K562 (cell line): ENCODE measurements at regions not wholly inside any gene's neighbourhood (a gene's known extent, or its start where the extent isn't known, plus 50 kb on each side); places are given as distances from the start of the nearest gene placed in this dataset.

Experiments
- ATAC-seq: fragments of 200-7000 bp; cut with Tn5 transposase; 3 replicates; pipeline ENCODE4 v1.9.1; 2020; ENCODE audit warnings: moderate library complexity
- BruUV-seq: library from RNA; stranded (reverse); fragments of 400-500 nt; replicated peaks from 2 replicates; lab custom pipeline; 2021; lab: Mats Ljungman, UMichigan
- CTCF ChIA-PET: fragments of 300-600 bp; formaldehyde crosslinking; extraction: SDS; loops from one replicate; lab custom pipeline; 2021; ENCODE audit warnings: low intra/inter-chr PET ratio; lab: Yijun Ruan, JAX
- POLR2A ChIA-PET: fragments of 300-600, 350-650 bp; sonication (Branson Sonifier 250); formaldehyde crosslinking; extraction: SDS; loops from one replicate; lab custom pipeline; 2021; ENCODE audit warnings: antibody characterized with exemption, inconsistent platforms; lab: Yijun Ruan, JAX
- DNase-seq, 4 experiments: peaks; one replicate each; pipeline versions ENCODE4 v3.0.0 to v3.0.0-alpha.2; 2011 to 2018; ENCODE audit warnings: low spot score in 3 of 4, mixed read lengths in 3 of 4; ENCODE audit errors: extremely low read depth in 1 of 4
- FAIRE-seq: peaks from 2 replicates; lab custom pipeline; 2011; peaks lifted over from hg19 to GRCh38; lab: Jason Lieb, UNC
- H2AFZ ChIP-seq: 2 replicates; pipeline ENCODE4 v1.6.0; 2011; ENCODE audit warnings: low read depth, low read length, control low read depth, inconsistent platforms
- H3K27ac ChIP-seq: fragments of 200-600 bp; 3 replicates; pipeline ENCODE4 v1.8.0; 2011; ENCODE audit warnings: low read depth, mild to moderate bottlenecking, control low read depth, inconsistent platforms, low read length, moderate library complexity, mixed read lengths; ENCODE audit errors: extremely low read depth
- H3K27me3 ChIP-seq, 2 experiments: fragments of 300-600 bp in 1 of 2; 2 replicates in 1 of 2; 3 replicates in 1 of 2; pipeline versions ENCODE4 v1.6.0 to v1.8.0; 2011; ENCODE audit warnings: inconsistent platforms in 2 of 2, low read length in 2 of 2, mild to moderate bottlenecking in 1 of 2, mixed read lengths in 1 of 2, moderate library complexity in 1 of 2; ENCODE audit not compliant: control insufficient read depth in 2 of 2, insufficient read depth in 2 of 2
- H3K36me3 ChIP-seq: fragments of 300-600 bp; 3 replicates; pipeline ENCODE4 v1.8.0; 2011; ENCODE audit warnings: mild to moderate bottlenecking, low read length, inconsistent platforms; ENCODE audit not compliant: control insufficient read depth, insufficient read depth
- H3K4me1 ChIP-seq, 2 experiments: fragments of 200-600 bp in 1 of 2; replicated peaks in 1 of 2; 2 replicates in 1 of 2; 3 replicates in 1 of 2; pipeline versions ENCODE4 v1.5.1 to v1.8.0; 2011; ENCODE audit warnings: inconsistent platforms in 2 of 2, low read length in 2 of 2, mild to moderate bottlenecking in 1 of 2, mixed read lengths in 1 of 2, moderate library complexity in 1 of 2; ENCODE audit not compliant: control insufficient read depth in 2 of 2, insufficient read depth in 2 of 2
- H3K4me2 ChIP-seq: 2 replicates; pipeline ENCODE4 v1.6.1; 2011; ENCODE audit warnings: low read length, control low read depth, inconsistent platforms, mixed read lengths; ENCODE audit not compliant: insufficient read depth
- H3K4me3 ChIP-seq: fragments of 200-600 bp; sonication (generic), shearing (Covaris generic); 2 replicates; pipeline ENCODE4 v1.5.1; 2016; ENCODE audit warnings: control low read depth, inconsistent platforms
- H3K79me2 ChIP-seq: fragments of 200-600 bp; 3 replicates; pipeline ENCODE4 v1.8.0; 2011; ENCODE audit warnings: low read length, inconsistent platforms; ENCODE audit not compliant: control insufficient read depth, insufficient read depth
- H3K9ac ChIP-seq, 2 experiments: 2 replicates each; pipeline versions ENCODE4 v1.6.0 to v1.6.1; 2011; ENCODE audit warnings: low read depth in 2 of 2, low read length in 2 of 2, control low read depth in 1 of 2, inconsistent platforms in 1 of 2, mild to moderate bottlenecking in 1 of 2, mixed read lengths in 1 of 2; ENCODE audit not compliant: insufficient read depth in 1 of 2
- H3K9me1 ChIP-seq: one replicate; pipeline ENCODE4 v1.6.0; 2011; ENCODE audit warnings: inconsistent platforms, mild to moderate bottlenecking, low read length, moderate library complexity; ENCODE audit not compliant: control insufficient read depth, insufficient read depth
- H3K9me3 ChIP-seq: replicated peaks from 2 replicates; pipeline ENCODE4 v1.5.1; 2011; ENCODE audit warnings: low read depth, low read length, inconsistent platforms; ENCODE audit not compliant: control insufficient read depth, insufficient read depth
- H4K20me1 ChIP-seq: replicated peaks from 2 replicates; pipeline ENCODE4 v1.6.1; 2011; ENCODE audit warnings: low read length, inconsistent platforms, mixed read lengths; ENCODE audit not compliant: control insufficient read depth, insufficient read depth
- EP400 ChIP-seq: fragments of 450-650 bp; IDR thresholded peaks from 2 replicates; pipeline ENCODE4 v1.6.1; 2017; ENCODE audit warnings: antibody characterized with exemption, mild to moderate bottlenecking, moderate library complexity
- GTF2A2 ChIP-seq: IDR thresholded peaks from 2 replicates; pipeline ENCODE4 v1.6.1; 2016; ENCODE audit warnings: mild to moderate bottlenecking, missing genetic modification characterization, missing compliant biosample characterization
- JUNB ChIP-seq: fragments of 450-650 bp; formaldehyde crosslinking; conservative IDR thresholded peaks from 2 replicates; pipeline ENCODE4 v1.4.0; 2020; ENCODE audit warnings: mild to moderate bottlenecking
- MEF2D ChIP-seq: conservative IDR thresholded peaks from 2 replicates; pipeline ENCODE4 v1.6.1; 2016; ENCODE audit warnings: low read depth, missing genetic modification characterization, missing compliant biosample characterization
- NCOA1 ChIP-seq: fragments of 450-650 bp; IDR thresholded peaks from 2 replicates; pipeline ENCODE4 v1.6.1; 2016; ENCODE audit warnings: low read depth
- SMAD3 ChIP-seq: fragments of 450-650 bp; formaldehyde crosslinking; conservative IDR thresholded peaks from 2 replicates; pipeline ENCODE4 v1.4.0; 2020; ENCODE audit warnings: mild to moderate bottlenecking
- SMARCA5 ChIP-seq: fragments of 450-650 bp; IDR thresholded peaks from 2 replicates; pipeline ENCODE4 v1.6.1; 2016
- SMARCB1 ChIP-seq: IDR thresholded peaks from 2 replicates; pipeline ENCODE4 v1.6.1; 2011; ENCODE audit warnings: improper control_type of control experiment, low read depth; ENCODE audit not compliant: insufficient read length
- ZBTB1 ChIP-seq: sonication (generic); formaldehyde crosslinking; IDR thresholded peaks from 2 replicates; pipeline ENCODE4 v1.8.1; 2023; ENCODE audit warnings: missing genetic modification reagents, low read depth, mild to moderate bottlenecking, borderline replicate concordance
- ZBTB17 ChIP-seq: fragments of 450-650 bp; formaldehyde crosslinking; IDR thresholded peaks from 2 replicates; pipeline ENCODE4 v1.4.0; 2020; ENCODE audit warnings: mild to moderate bottlenecking
- ZNF347 ChIP-seq: fragments of 450-650 bp; formaldehyde crosslinking; IDR thresholded peaks from 2 replicates; pipeline ENCODE4 v1.4.0; 2020; ENCODE audit warnings: low read depth, mild to moderate bottlenecking, moderate library complexity
- ZNF780A ChIP-seq: fragments of 250-450 bp; sonication (Bioruptor Pico); IDR thresholded peaks from 2 replicates; pipeline ENCODE4 v1.5.0; 2021; ENCODE audit warnings: mild to moderate bottlenecking
- WGBS: fragments of 100-300 bp; shearing (Covaris generic); methylation state at CpG from one replicate; pipeline ENCODE4 v1.1.6; 2016; ENCODE audit warnings: low coverage, mixed read lengths; ENCODE audit not compliant: insufficient coverage; ENCODE audit errors: missing lambda C conversion rate; 5-methylcytosine and 5-hydroxymethylcytosine counted together
- in situ Hi-C: fragments of 300-500 bp; cut with MboI; formaldehyde crosslinking; loops from 4 replicates; pipeline ENCODE4 v1.15.0; 2018; ENCODE audit warnings: inconsistent platforms, mixed read lengths
- intact Hi-C: fragments of 100-400 bp; cut with micrococcal nuclease; formaldehyde crosslinking; loops from 2 replicates; pipeline ENCODE4 v1.14.2; 2022
- TF ChIP-seq, protein P1 (sequence below): fragments of 200-800 bp; sonication (Bioruptor generic); IDR thresholded peaks from 2 replicates; pipeline ENCODE4 v1.6.1; 2017; ENCODE audit warnings: missing genetic modification characterization, missing compliant biosample characterization
- TF ChIP-seq, protein P2 (sequence below): sonication (generic); formaldehyde crosslinking; IDR thresholded peaks from 2 replicates; pipeline ENCODE4 v1.8.0; 2022; ENCODE audit warnings: mild to moderate bottlenecking, missing genetic modification reagents
- TF ChIP-seq, protein P3 (sequence below): fragments of 250-450 bp; sonication (Bioruptor Pico); IDR thresholded peaks from 2 replicates; pipeline ENCODE4 v1.5.0; 2021; ENCODE audit warnings: mild to moderate bottlenecking, borderline replicate concordance
- TF ChIP-seq, protein P4 (sequence below): fragments of 450-650 bp; formaldehyde crosslinking; IDR thresholded peaks from 2 replicates; pipeline ENCODE4 v1.4.0; 2020; ENCODE audit warnings: mild to moderate bottlenecking, mixed read lengths

DNA sequence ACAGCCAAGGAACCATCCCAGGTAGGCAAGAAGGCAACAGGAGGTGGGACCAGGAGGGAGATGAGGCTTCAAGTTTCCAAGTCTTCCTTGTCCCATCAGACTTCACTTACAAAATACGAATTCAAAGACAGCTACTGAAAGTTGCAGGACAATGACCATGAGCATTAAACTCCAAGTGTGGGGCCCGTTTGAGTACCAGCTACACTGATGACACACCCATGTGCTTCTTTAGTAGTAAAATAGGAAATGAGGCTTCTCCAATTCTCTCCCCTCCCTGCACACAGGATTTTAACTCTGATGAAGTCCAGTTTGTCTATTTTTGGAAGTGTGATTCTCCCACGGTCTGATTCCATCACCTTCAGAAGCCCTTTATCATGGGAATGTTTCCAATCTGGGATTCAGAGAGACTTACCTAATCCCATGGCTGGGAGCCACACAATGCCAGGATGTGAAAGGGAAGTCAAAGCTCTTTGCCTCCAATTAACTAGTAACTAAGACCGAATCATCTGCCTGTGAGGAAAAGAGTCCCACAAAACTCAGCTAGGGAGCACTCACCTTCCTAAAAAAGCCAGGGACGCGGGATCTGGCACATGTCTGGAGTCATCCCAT is 222.8 kb upstream of the MSX2 start:
- FAIRE-seq, result no peak
- H3K4me1 ChIP-seq, result no peaks in the 10 kb centered on the region; a peak in 1 of 5 replicates
- no peak for TF ChIP-seq SMARCB1
- TF ChIP-seq MEF2D (tag), result no peak
- TF ChIP-seq, protein P1, sequence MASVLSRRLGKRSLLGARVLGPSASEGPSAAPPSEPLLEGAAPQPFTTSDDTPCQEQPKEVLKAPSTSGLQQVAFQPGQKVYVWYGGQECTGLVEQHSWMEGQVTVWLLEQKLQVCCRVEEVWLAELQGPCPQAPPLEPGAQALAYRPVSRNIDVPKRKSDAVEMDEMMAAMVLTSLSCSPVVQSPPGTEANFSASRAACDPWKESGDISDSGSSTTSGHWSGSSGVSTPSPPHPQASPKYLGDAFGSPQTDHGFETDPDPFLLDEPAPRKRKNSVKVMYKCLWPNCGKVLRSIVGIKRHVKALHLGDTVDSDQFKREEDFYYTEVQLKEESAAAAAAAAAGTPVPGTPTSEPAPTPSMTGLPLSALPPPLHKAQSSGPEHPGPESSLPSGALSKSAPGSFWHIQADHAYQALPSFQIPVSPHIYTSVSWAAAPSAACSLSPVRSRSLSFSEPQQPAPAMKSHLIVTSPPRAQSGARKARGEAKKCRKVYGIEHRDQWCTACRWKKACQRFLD, result no peak
- no peak for TF ChIP-seq SMARCA5
- no peak for TF ChIP-seq EP400
- TF ChIP-seq ZBTB17 (CRISPR knock-in tag), result no peak
- TF ChIP-seq GTF2A2 (tag), result no peak
- TF ChIP-seq, protein P2, sequence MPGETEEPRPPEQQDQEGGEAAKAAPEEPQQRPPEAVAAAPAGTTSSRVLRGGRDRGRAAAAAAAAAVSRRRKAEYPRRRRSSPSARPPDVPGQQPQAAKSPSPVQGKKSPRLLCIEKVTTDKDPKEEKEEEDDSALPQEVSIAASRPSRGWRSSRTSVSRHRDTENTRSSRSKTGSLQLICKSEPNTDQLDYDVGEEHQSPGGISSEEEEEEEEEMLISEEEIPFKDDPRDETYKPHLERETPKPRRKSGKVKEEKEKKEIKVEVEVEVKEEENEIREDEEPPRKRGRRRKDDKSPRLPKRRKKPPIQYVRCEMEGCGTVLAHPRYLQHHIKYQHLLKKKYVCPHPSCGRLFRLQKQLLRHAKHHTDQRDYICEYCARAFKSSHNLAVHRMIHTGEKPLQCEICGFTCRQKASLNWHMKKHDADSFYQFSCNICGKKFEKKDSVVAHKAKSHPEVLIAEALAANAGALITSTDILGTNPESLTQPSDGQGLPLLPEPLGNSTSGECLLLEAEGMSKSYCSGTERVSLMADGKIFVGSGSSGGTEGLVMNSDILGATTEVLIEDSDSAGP (CRISPR knock-in tag), result no peak
- TF ChIP-seq, protein P3, sequence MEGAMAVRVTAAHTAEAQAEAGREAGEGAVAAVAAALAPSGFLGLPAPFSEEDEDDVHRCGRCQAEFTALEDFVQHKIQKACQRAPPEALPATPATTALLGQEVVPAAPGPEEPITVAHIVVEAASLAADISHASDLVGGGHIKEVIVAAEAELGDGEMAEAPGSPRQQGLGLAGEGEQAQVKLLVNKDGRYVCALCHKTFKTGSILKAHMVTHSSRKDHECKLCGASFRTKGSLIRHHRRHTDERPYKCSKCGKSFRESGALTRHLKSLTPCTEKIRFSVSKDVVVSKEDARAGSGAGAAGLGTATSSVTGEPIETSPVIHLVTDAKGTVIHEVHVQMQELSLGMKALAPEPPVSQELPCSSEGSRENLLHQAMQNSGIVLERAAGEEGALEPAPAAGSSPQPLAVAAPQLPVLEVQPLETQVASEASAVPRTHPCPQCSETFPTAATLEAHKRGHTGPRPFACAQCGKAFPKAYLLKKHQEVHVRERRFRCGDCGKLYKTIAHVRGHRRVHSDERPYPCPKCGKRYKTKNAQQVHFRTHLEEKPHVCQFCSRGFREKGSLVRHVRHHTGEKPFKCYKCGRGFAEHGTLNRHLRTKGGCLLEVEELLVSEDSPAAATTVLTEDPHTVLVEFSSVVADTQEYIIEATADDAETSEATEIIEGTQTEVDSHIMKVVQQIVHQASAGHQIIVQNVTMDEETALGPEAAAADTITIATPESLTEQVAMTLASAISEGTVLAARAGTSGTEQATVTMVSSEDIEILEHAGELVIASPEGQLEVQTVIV, result no peak
- TF ChIP-seq SMAD3 (CRISPR knock-in tag), result no peak
- TF ChIP-seq JUNB (CRISPR knock-in tag), result no peak
- TF ChIP-seq ZNF780A (CRISPR knock-in tag), result no peak
- TF ChIP-seq ZBTB1, result no peak
- no peak for TF ChIP-seq ZNF347
- TF ChIP-seq, protein P4, sequence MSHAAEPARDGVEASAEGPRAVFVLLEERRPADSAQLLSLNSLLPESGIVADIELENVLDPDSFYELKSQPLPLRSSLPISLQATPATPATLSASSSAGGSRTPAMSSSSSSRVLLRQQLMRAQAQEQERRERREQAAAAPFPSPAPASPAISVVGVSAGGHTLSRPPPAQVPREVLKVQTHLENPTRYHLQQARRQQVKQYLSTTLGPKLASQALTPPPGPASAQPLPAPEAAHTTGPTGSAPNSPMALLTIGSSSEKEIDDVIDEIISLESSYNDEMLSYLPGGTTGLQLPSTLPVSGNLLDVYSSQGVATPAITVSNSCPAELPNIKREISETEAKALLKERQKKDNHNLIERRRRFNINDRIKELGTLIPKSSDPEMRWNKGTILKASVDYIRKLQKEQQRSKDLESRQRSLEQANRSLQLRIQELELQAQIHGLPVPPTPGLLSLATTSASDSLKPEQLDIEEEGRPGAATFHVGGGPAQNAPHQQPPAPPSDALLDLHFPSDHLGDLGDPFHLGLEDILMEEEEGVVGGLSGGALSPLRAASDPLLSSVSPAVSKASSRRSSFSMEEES (CRISPR knock-in tag), result no peak
- no peak for TF ChIP-seq NCOA1

More for the DNA sequence above, 222.8 kb upstream of the MSX2 start:
- no peak overlapping the region for H3K27ac ChIP-seq
- DNase-seq, result no peak
- no peak overlapping the region for H3K4me3 ChIP-seq
- CTCF ChIA-PET, result no interaction called here
- no peak overlapping the region for H3K9ac ChIP-seq
- intact Hi-C loops, result no loop called here
- H4K20me1 ChIP-seq, result no peaks in the 10 kb centered on the region
- no peaks in the 10 kb centered on the region for H3K9me3 ChIP-seq
- ATAC-seq, result no peak
- in situ Hi-C loops, result no loop called here
- H3K36me3 ChIP-seq, result no peaks in the 10 kb centered on the region
- 0 out of 5 replicates have a peak, but pooled peaks cover 0 to 3% of the 10 kb centered on the region in 2 experiments for H3K27me3 ChIP-seq
- no TSS peak for BruUV-seq
- no peak overlapping the region for H3K4me2 ChIP-seq
- 1% methylated on average over 6 of the region's 6 CpGs for WGBS
- no peaks in the 10 kb centered on the region for H3K79me2 ChIP-seq
- H3K9me1 ChIP-seq, result no peaks in the 10 kb centered on the region
- POLR2A ChIA-PET, result interaction anchor here (0.7 kb wide), 1 partner anchor 8 kb away, joined by 3 read pairs; no protein-coding TSS in a partner anchor
- no peak overlapping the region for H2AFZ ChIP-seq
